Tibial nerve (tissue), 3 donors: ENCODE measurements at regions not wholly inside any gene's neighbourhood (a gene's known extent, or its start where the extent isn't known, plus 50 kb on each side); places are given as distances from the start of the nearest gene placed in this dataset.

Experiments
- CTCF ChIP-seq, 5 experiments: fragments of 200-600 bp in 3 of 5; fragments of 450-650 bp in 2 of 5; sonication (generic) in 3 of 5; IDR thresholded peaks; one replicate each; pipeline ENCODE4 v1.5.1; 2016 to 2019; ENCODE audit warnings: antibody characterized with exemption in 5 of 5, mild to moderate bottlenecking in 3 of 5, moderate library complexity in 2 of 5
- POLR2A ChIP-seq, 2 donors: fragments of 450-650 bp; IDR thresholded peaks; one replicate each; pipeline ENCODE4 v1.6.1; 2017; ENCODE audit warnings: antibody characterized with exemption in 2 of 2, mild to moderate bottlenecking in 2 of 2, moderate library complexity in 2 of 2

GRCh38 chr17:71022758-71023157 lies 853.4 kb downstream of the KCNJ2 start:
- TF ChIP-seq CTCF (IDR thresholded peaks at IDR 0.05) (no peak), POLR2A (IDR thresholded peaks at IDR 0.05) (no peak)
